H9 (cell line): ENCODE measurements at regions not wholly inside any gene's neighbourhood (a gene's known extent, or its start where the extent isn't known, plus 50 kb on each side); places are given as distances from the start of the nearest gene placed in this dataset.
"Not testable (repeated sequence)": the region's sequence is repeated elsewhere in the genome, so short reads cannot be mapped to it uniquely, and the experiment has no call there.

Experiments
- DNase-seq: peaks from one replicate; pipeline ENCODE4 v3.0.0-alpha.2; 2017
- H2AFZ ChIP-seq: one replicate; pipeline ENCODE4 v1.6.1; 2013; ENCODE audit warnings: mild to moderate bottlenecking, low read length, control low read depth, moderate library complexity
- H2AK5ac ChIP-seq: 2 replicates; pipeline ENCODE4 v1.6.1; 2013; ENCODE audit warnings: low read length, control low read depth, mixed read lengths; ENCODE audit not compliant: insufficient read length
- H2BK120ac ChIP-seq: one replicate; pipeline ENCODE4 v1.6.1; 2013; ENCODE audit warnings: low read depth, mild to moderate bottlenecking, low read length, control low read depth, inconsistent platforms; ENCODE audit not compliant: poor library complexity, severe bottlenecking
- H2BK12ac ChIP-seq: 2 replicates; pipeline ENCODE4 v1.6.1; 2013; ENCODE audit warnings: low read length, control low read depth, mixed read lengths, low read depth; ENCODE audit not compliant: insufficient read length
- H2BK15ac ChIP-seq: 2 replicates; pipeline ENCODE4 v1.6.1; 2013; ENCODE audit warnings: low read depth, low read length, control low read depth
- H2BK20ac ChIP-seq: one replicate; pipeline ENCODE4 v1.6.1; 2013; ENCODE audit warnings: low read depth, mild to moderate bottlenecking, low read length, control low read depth, inconsistent platforms; ENCODE audit not compliant: poor library complexity, severe bottlenecking
- H2BK5ac ChIP-seq: 2 replicates; pipeline ENCODE4 v1.6.1; 2013; ENCODE audit warnings: low read length, control low read depth, mixed read lengths; ENCODE audit not compliant: insufficient read length
- H3K14ac ChIP-seq: 2 replicates; pipeline ENCODE4 v1.6.1; 2013; ENCODE audit warnings: low read length, control low read depth; ENCODE audit not compliant: insufficient read depth
- H3K18ac ChIP-seq: 2 replicates; pipeline ENCODE4 v1.6.1; 2013; ENCODE audit warnings: low read depth, mild to moderate bottlenecking, mixed read lengths, low read length, control low read depth; ENCODE audit not compliant: insufficient read length
- H3K23ac ChIP-seq: 2 replicates; pipeline ENCODE4 v1.6.1; 2013; ENCODE audit warnings: low read length, control low read depth, mixed read lengths, low read depth; ENCODE audit not compliant: insufficient read length
- H3K23me2 ChIP-seq: 2 replicates; pipeline ENCODE4 v1.6.1; 2013; ENCODE audit warnings: low read depth, mild to moderate bottlenecking, mixed read lengths, low read length, control low read depth; ENCODE audit not compliant: insufficient read length, poor library complexity, severe bottlenecking
- H3K27ac ChIP-seq: 2 replicates; pipeline ENCODE4 v1.5.1; 2013; ENCODE audit warnings: low read length, control low read depth, mixed read lengths, low read depth; ENCODE audit not compliant: insufficient read length
- H3K27me3 ChIP-seq: 2 replicates; pipeline ENCODE4 v1.6.1; 2013; ENCODE audit warnings: low read length, control low read depth, inconsistent platforms; ENCODE audit not compliant: insufficient read depth
- H3K4ac ChIP-seq: 2 replicates; pipeline ENCODE4 v1.6.1; 2013; ENCODE audit warnings: low read depth, mild to moderate bottlenecking, control low read depth, inconsistent platforms, low read length, moderate library complexity
- H3K4me1 ChIP-seq: 2 replicates; pipeline ENCODE4 v1.6.1; 2013; ENCODE audit warnings: low read length, control low read depth, inconsistent platforms; ENCODE audit not compliant: insufficient read depth
- H3K4me2 ChIP-seq: 2 replicates; pipeline ENCODE4 v1.6.1; 2013; ENCODE audit warnings: low read length, control low read depth, mixed read lengths; ENCODE audit not compliant: insufficient read length, insufficient read depth
- H3K56ac ChIP-seq: 2 replicates; pipeline ENCODE4 v1.6.1; 2013; ENCODE audit warnings: low read depth, mild to moderate bottlenecking, mixed read lengths, low read length, control low read depth; ENCODE audit not compliant: insufficient read length
- H3K79me1 ChIP-seq: 2 replicates; pipeline ENCODE4 v1.6.1; 2013; ENCODE audit warnings: low read depth, mild to moderate bottlenecking, moderate library complexity, low read length, control low read depth, inconsistent platforms; ENCODE audit not compliant: insufficient read depth, poor library complexity, severe bottlenecking
- H3K79me2 ChIP-seq: 2 replicates; pipeline ENCODE4 v1.6.1; 2013; ENCODE audit warnings: low read length, control low read depth, inconsistent platforms; ENCODE audit not compliant: insufficient read depth
- H3K9ac ChIP-seq: 2 replicates; pipeline ENCODE4 v1.6.1; 2013; ENCODE audit warnings: low read length, control low read depth, mixed read lengths; ENCODE audit not compliant: insufficient read length; ENCODE audit errors: extremely low read depth
- H3K9me3 ChIP-seq: one replicate; pipeline ENCODE4 v1.6.1; 2013; ENCODE audit warnings: low read depth, low read length, inconsistent platforms; ENCODE audit not compliant: control insufficient read depth
- H3T11ph ChIP-seq: one replicate; pipeline ENCODE4 v1.6.1; 2013; ENCODE audit warnings: mild to moderate bottlenecking, low read length, control low read depth, inconsistent platforms
- H4K20me1 ChIP-seq: one replicate; pipeline ENCODE4 v1.6.1; 2013; ENCODE audit not compliant: control insufficient read depth, insufficient read length, insufficient read depth
- H4K5ac ChIP-seq: 2 replicates; pipeline ENCODE4 v1.6.1; 2013; ENCODE audit warnings: low read depth, mild to moderate bottlenecking, mixed read lengths, low read length, control low read depth; ENCODE audit not compliant: insufficient read length
- H4K8ac ChIP-seq: replicated peaks from 2 replicates; pipeline ENCODE4 v1.6.1; 2013; ENCODE audit warnings: low read length, control low read depth, mixed read lengths, low read depth; ENCODE audit not compliant: insufficient read length
- H4K91ac ChIP-seq: 2 replicates; pipeline ENCODE4 v1.6.1; 2013; ENCODE audit warnings: low read depth, mild to moderate bottlenecking, moderate library complexity, mixed read lengths, low read length, control low read depth; ENCODE audit not compliant: insufficient read length
- H3K27ac Mint-ChIP-seq, 3 experiments: 2 replicates in 2 of 3; 3 replicates in 1 of 3; pipeline ENCODE4 v1.8.0; 2020 to 2021; ENCODE audit warnings: mixed read lengths in 3 of 3, mild to moderate bottlenecking in 1 of 3, moderate library complexity in 1 of 3
- H3K27me3 Mint-ChIP-seq: 2 replicates; pipeline ENCODE4 v1.8.0; 2021; ENCODE audit warnings: low read depth, mild to moderate bottlenecking, moderate library complexity, mixed read lengths
- H3K36me3 Mint-ChIP-seq, 3 experiments: 2 replicates in 2 of 3; 3 replicates in 1 of 3; pipeline ENCODE4 v1.8.0; 2020 to 2021; ENCODE audit warnings: low read depth in 3 of 3, mixed read lengths in 3 of 3; ENCODE audit not compliant: insufficient read depth in 1 of 3
- H3K4me1 Mint-ChIP-seq, 2 experiments: 2 replicates each; pipeline ENCODE4 v1.8.0; 2020; ENCODE audit warnings: mixed read lengths in 2 of 2
- H3K4me3 Mint-ChIP-seq, 2 experiments: 2 replicates in 1 of 2; 3 replicates in 1 of 2; pipeline ENCODE4 v1.8.0; 2020 to 2021; ENCODE audit warnings: mild to moderate bottlenecking in 2 of 2, mixed read lengths in 2 of 2, moderate library complexity in 1 of 2
- H3K9me3 Mint-ChIP-seq, 2 experiments: 2 replicates in 1 of 2; 3 replicates in 1 of 2; pipeline ENCODE4 v1.8.0; 2020; ENCODE audit warnings: mild to moderate bottlenecking in 2 of 2, mixed read lengths in 2 of 2, moderate library complexity in 1 of 2
- WGBS: extraction: QIAGEN DNeasy Blood & Tissue Kit; methylation state at CpG from one replicate; pipeline ENCODE4 v1.1.7; 2013; ENCODE audit warnings: missing lambda C conversion rate, low lambda C conversion rate, mixed read lengths; ENCODE audit not compliant: insufficient read length; ENCODE audit errors: extremely low coverage; 5-methylcytosine and 5-hydroxymethylcytosine counted together

- no CpG with 5 or more reads among the region's 16 CpGs for WGBS
- H3K27me3 Mint-ChIP-seq, H3K27ac ChIP-seq, H3K4me2 ChIP-seq, H2BK15ac ChIP-seq, H4K91ac ChIP-seq, H3K9me3 ChIP-seq, H3K56ac ChIP-seq, H3K14ac ChIP-seq, DNase-seq, H2AK5ac ChIP-seq, H3K36me3 Mint-ChIP-seq, H3K79me1 ChIP-seq, H3K4ac ChIP-seq, H3K18ac ChIP-seq, H2BK12ac ChIP-seq, H3K79me2 ChIP-seq, H3T11ph ChIP-seq, H2BK20ac ChIP-seq, H4K5ac ChIP-seq, H3K23me2 ChIP-seq, H4K8ac ChIP-seq, H4K20me1 ChIP-seq, H2BK120ac ChIP-seq, H2BK5ac ChIP-seq, H3K4me1 Mint-ChIP-seq, H3K4me1 ChIP-seq, H3K23ac ChIP-seq, H3K27me3 ChIP-seq, H3K27ac Mint-ChIP-seq, H2AFZ ChIP-seq, H3K4me3 Mint-ChIP-seq, H3K9ac ChIP-seq: not testable (repeated sequence)
- peaks cover 8 to 16% of the 10 kb centered on the region in 2 experiments for H3K9me3 Mint-ChIP-seq
These were observed 184.6 kb downstream of the LAT start for GRCh38 chr16:29169295-29169994.

- not testable (repeated sequence) for H3K23me2 ChIP-seq, H3K27me3 Mint-ChIP-seq, H3K4me1 ChIP-seq, H4K8ac ChIP-seq, H3K9me3 ChIP-seq, H2BK15ac ChIP-seq, H3K4me3 Mint-ChIP-seq, H3K36me3 Mint-ChIP-seq, H3K56ac ChIP-seq, H3T11ph ChIP-seq, H4K20me1 ChIP-seq, H4K91ac ChIP-seq, H3K18ac ChIP-seq, H2BK12ac ChIP-seq, H4K5ac ChIP-seq, H3K79me2 ChIP-seq, H3K27me3 ChIP-seq, H3K27ac ChIP-seq, DNase-seq, H2BK120ac ChIP-seq, H3K14ac ChIP-seq, H2AFZ ChIP-seq, H3K23ac ChIP-seq, H3K4ac ChIP-seq, H2BK20ac ChIP-seq, H3K4me1 Mint-ChIP-seq, H3K4me2 ChIP-seq, H3K27ac Mint-ChIP-seq, H3K9ac ChIP-seq, H2AK5ac ChIP-seq, H2BK5ac ChIP-seq, H3K79me1 ChIP-seq
- H3K9me3 Mint-ChIP-seq, result peaks cover 8 to 16% of the 10 kb centered on the region in 2 experiments
- WGBS, result no CpG with 5 or more reads among the region's 13 CpGs
These were observed 183.8 kb downstream of the LAT start for GRCh38 chr16:29168515-29169259.
